SK-N-SH (cell line): ENCODE measurements at regions not wholly inside any gene's neighbourhood (a gene's known extent, or its start where the extent isn't known, plus 50 kb on each side); places are given as distances from the start of the nearest gene placed in this dataset.

Experiments used
- CTCF ChIA-PET: fragments of 300-600, 350-600 bp; formaldehyde crosslinking; extraction: SDS; loops from one replicate; lab custom pipeline; 2021; lab: Yijun Ruan, JAX
- POLR2A ChIA-PET: fragments of 350-600 bp; sonication (Branson Sonifier 250); formaldehyde crosslinking; extraction: SDS; loops from one replicate; lab custom pipeline; 2020; ENCODE audit warnings: antibody characterized with exemption, inconsistent platforms; lab: Yijun Ruan, JAX
- DNase-seq: peaks from one replicate; pipeline ENCODE4 v3.0.0; 2012
- H2AFZ ChIP-seq: fragments of 200-600 bp; sonication (generic); 2 replicates; pipeline ENCODE4 v1.8.1; 2016; ENCODE audit warnings: antibody characterized with exemption, mild to moderate bottlenecking, low read depth
- H3F3A ChIP-seq: fragments of 200-600 bp; sonication (generic); replicated peaks from 2 replicates; pipeline ENCODE3; 2016; ENCODE audit warnings: antibody characterized with exemption, mild to moderate bottlenecking; ENCODE audit not compliant: insufficient read depth
- H3K27ac ChIP-seq, 2 experiments: fragments of 200-500 bp in 1 of 2; fragments of 200-600 bp in 1 of 2; sonication (Bioruptor generic) in 1 of 2; sonication (generic), shearing (Covaris generic) in 1 of 2; 2 replicates each; pipeline versions ENCODE4 v1.5.1 to v1.6.1; 2014 to 2016; ENCODE audit warnings: low read depth in 2 of 2, inconsistent platforms in 1 of 2, low read length in 1 of 2, mild to moderate bottlenecking in 1 of 2, mixed read lengths in 1 of 2
- H3K27me3 ChIP-seq: fragments of 200-600 bp; sonication (generic), shearing (Covaris generic); 2 replicates; pipeline ENCODE4 v1.6.1; 2016; ENCODE audit warnings: mixed run types; ENCODE audit not compliant: insufficient read depth
- H3K36me3 ChIP-seq, 2 experiments: fragments of 200-500 bp in 1 of 2; fragments of 200-600 bp in 1 of 2; sonication (Bioruptor generic) in 1 of 2; sonication (generic) in 1 of 2; replicated peaks in 1 of 2; 2 replicates each; pipeline versions ENCODE3 to v1.5.1; 2014 to 2016; ENCODE audit warnings: low read length in 1 of 2, mild to moderate bottlenecking in 1 of 2; ENCODE audit not compliant: insufficient read depth in 2 of 2, control insufficient read depth in 1 of 2
- H3K4me1 ChIP-seq, 2 experiments: fragments of 200-500 bp in 1 of 2; fragments of 200-600 bp in 1 of 2; sonication (Bioruptor generic) in 1 of 2; sonication (generic), shearing (Covaris generic) in 1 of 2; 2 replicates each; pipeline versions ENCODE4 v1.5.1 to v1.6.1; 2014 to 2016; ENCODE audit warnings: low read depth in 1 of 2, low read length in 1 of 2, mixed run types in 1 of 2; ENCODE audit not compliant: insufficient read depth in 2 of 2, control insufficient read depth in 1 of 2
- H3K4me2 ChIP-seq: fragments of 200-600 bp; sonication (generic), shearing (Covaris generic); 2 replicates; pipeline ENCODE4 v1.6.1; 2017; ENCODE audit warnings: mixed run types
- H3K4me3 ChIP-seq, 2 experiments: fragments of 200-500 bp in 1 of 2; fragments of 200-600 bp in 1 of 2; sonication (Bioruptor generic) in 1 of 2; sonication (generic), shearing (Covaris generic) in 1 of 2; 2 replicates each; pipeline versions ENCODE4 v1.5.1 to v1.8.1; 2014 to 2016; ENCODE audit warnings: low read depth in 2 of 2, inconsistent platforms in 1 of 2, low read length in 1 of 2, mild to moderate bottlenecking in 1 of 2, mixed read lengths in 1 of 2, moderate library complexity in 1 of 2
- H3K79me2 ChIP-seq: fragments of 200-600 bp; sonication (generic); 2 replicates; pipeline ENCODE4 v1.8.1; 2017; ENCODE audit warnings: mild to moderate bottlenecking; ENCODE audit not compliant: insufficient read depth
- H3K9ac ChIP-seq: fragments of 200-600 bp; sonication (generic); 2 replicates; pipeline ENCODE4 v1.6.1; 2017; ENCODE audit warnings: mixed run types
- H3K9me2 ChIP-seq: fragments of 200-600 bp; sonication (generic); 2 replicates; pipeline ENCODE4 v1.6.1; 2017; ENCODE audit warnings: mixed run types
- H3K9me3 ChIP-seq: fragments of 200-600 bp; sonication (generic); 2 replicates; pipeline ENCODE4 v1.6.1; 2017; ENCODE audit warnings: mixed run types, mild to moderate bottlenecking, moderate library complexity
- H4K20me1 ChIP-seq: fragments of 200-600 bp; sonication (generic); 2 replicates; pipeline ENCODE4 v1.6.1; 2017; ENCODE audit warnings: mild to moderate bottlenecking, mixed run types; ENCODE audit not compliant: insufficient read depth
- EP300 ChIP-seq, 2 experiments: IDR thresholded peaks; 2 replicates each; pipeline versions ENCODE4 v1.4.0 to v1.6.1; 2012; ENCODE audit warnings: borderline replicate concordance in 1 of 2, low read depth in 1 of 2, low read length in 1 of 2
- EZH2phosphoT487 ChIP-seq: fragments of 200-600 bp; sonication (generic); IDR thresholded peaks from 2 replicates; pipeline ENCODE4 v1.6.1; 2017; ENCODE audit warnings: low read depth, mixed run types, mild to moderate bottlenecking, antibody characterized with exemption, moderate library complexity, borderline replicate concordance
- FOSL2 ChIP-seq: IDR thresholded peaks from 2 replicates; pipeline ENCODE4 v1.4.0; 2012; ENCODE audit warnings: low read depth, mild to moderate bottlenecking, moderate library complexity, borderline replicate concordance
- FOXJ3 ChIP-seq: sonication (generic); formaldehyde crosslinking; IDR thresholded peaks from 2 replicates; pipeline ENCODE4 v1.5.1; 2020; ENCODE audit warnings: mild to moderate bottlenecking, missing genetic modification reagents
- FOXM1 ChIP-seq: IDR thresholded peaks from 2 replicates; pipeline ENCODE4 v1.4.0; 2012; ENCODE audit warnings: low read depth, mild to moderate bottlenecking
- JUND ChIP-seq: IDR thresholded peaks from 2 replicates; pipeline ENCODE4 v1.4.0; 2012
- MEF2A ChIP-seq: IDR thresholded peaks from 2 replicates; pipeline ENCODE4 v1.4.0; 2012; ENCODE audit warnings: low read depth, borderline replicate concordance
- POLR2AphosphoS5 ChIP-seq: IDR thresholded peaks from 2 replicates; pipeline ENCODE4 v1.6.1; 2012; ENCODE audit warnings: low read depth, low read length
- RAD21 ChIP-seq: IDR thresholded peaks from 2 replicates; pipeline ENCODE4 v1.6.1; 2012; ENCODE audit warnings: mild to moderate bottlenecking, low read length
- SIN3A ChIP-seq: IDR thresholded peaks from 2 replicates; pipeline ENCODE4 v1.6.1; 2012; ENCODE audit warnings: low read depth, mild to moderate bottlenecking, low read length, moderate library complexity, borderline replicate concordance
- TAF1 ChIP-seq: IDR thresholded peaks from 2 replicates; pipeline ENCODE4 v1.6.1; 2012; ENCODE audit warnings: low read depth, mild to moderate bottlenecking, low read length, moderate library complexity, borderline replicate concordance
- ZBTB33 ChIP-seq: IDR thresholded peaks from 2 replicates; pipeline ENCODE4 v1.4.0; 2012; ENCODE audit warnings: low read depth, borderline replicate concordance
- WGBS: methylation state at CpG from one replicate; pipeline ENCODE4 v1.1.6; 2017; ENCODE audit warnings: low lambda C conversion rate; 5-methylcytosine and 5-hydroxymethylcytosine counted together

- WGBS, result 51% methylated on average over 9 of the region's 10 CpGs
- no peak for DNase-seq
- H3K9me3 ChIP-seq, result no peaks in the 10 kb centered on the region
- H3F3A ChIP-seq, result no peaks in the 10 kb centered on the region
- no peak overlapping the region for H3K4me3 ChIP-seq
- H2AFZ ChIP-seq, result no peak overlapping the region
- POLR2A ChIA-PET, result interaction anchor here (0.6 kb wide), 1 partner anchor 471 kb away, joined by 3 read pairs; no protein-coding TSS in a partner anchor
- no peak overlapping the region for H3K4me2 ChIP-seq
- H3K9ac ChIP-seq, result no peak overlapping the region
- no peaks in the 10 kb centered on the region for H3K27me3 ChIP-seq
- H3K9me2 ChIP-seq, result no peaks in the 10 kb centered on the region
- H3K27ac ChIP-seq, result no peak overlapping the region
- no peaks in the 10 kb centered on the region for H3K36me3 ChIP-seq
- H3K4me1 ChIP-seq, result no peaks in the 10 kb centered on the region; a peak in 1 of 4 replicates
- CTCF ChIA-PET, result interaction anchor here (0.6 to 1.4 kb wide), 3 partner anchors 9 to 156 kb away, joined by 3 to 4 read pairs (median 4); no protein-coding TSS in a partner anchor
- no peaks in the 10 kb centered on the region for H3K79me2 ChIP-seq
- H4K20me1 ChIP-seq, result no peaks in the 10 kb centered on the region
- TF ChIP-seq ZBTB33, result no peak
- TF ChIP-seq SIN3A, result no peak
- no peak for TF ChIP-seq POLR2AphosphoS5
Measured at GRCh38 chr20:41894255-41894963, 276.2 kb upstream of the CHD6 start.

GRCh38 chr20:41892031-41892430, 273.9 kb upstream of the CHD6 start:
- H3K9me3 ChIP-seq, result no peaks in the 10 kb centered on the region
- DNase-seq, result no peak
- no peak overlapping the region for H3K27ac ChIP-seq
- no peaks in the 10 kb centered on the region for H3K27me3 ChIP-seq
- H3K4me3 ChIP-seq, result no peak overlapping the region
- H2AFZ ChIP-seq, result no peak overlapping the region
- H3K9ac ChIP-seq, result no peak overlapping the region
- POLR2A ChIA-PET, result no interaction called here
- WGBS, result 16% methylated on average over 5 of the region's 5 CpGs
- no peaks in the 10 kb centered on the region for H4K20me1 ChIP-seq
- H3K4me1 ChIP-seq, result no peaks in the 10 kb centered on the region; a peak in 1 of 4 replicates
- no peaks in the 10 kb centered on the region for H3K79me2 ChIP-seq
- TF ChIP-seq RAD21 (no peak), ZBTB33 (no peak), FOXJ3 (CRISPR knock-in tag) (no peak), TAF1 (no peak), MEF2A (no peak), EP300 (IDR thresholded peaks at IDR 0.05; ENCODE audit: borderline replicate concordance in 1 of 2, low read depth in 1 of 2, low read length in 1 of 2) (no peak), FOXM1 (no peak), JUND (no peak), SIN3A (no peak), FOSL2 (no peak), EZH2phosphoT487 (no peak)
- TF ChIP-seq, all 33 proteins: peak for 0
- CTCF ChIA-PET, result no interaction called here
- H3K9me2 ChIP-seq, result no peaks in the 10 kb centered on the region
- no peaks in the 10 kb centered on the region for H3K36me3 ChIP-seq
- H3F3A ChIP-seq, result no peaks in the 10 kb centered on the region
- no peak overlapping the region for H3K4me2 ChIP-seq
